IMR-90 (cell line): ENCODE measurements at regions not wholly inside any gene's neighbourhood (a gene's known extent, or its start where the extent isn't known, plus 50 kb on each side); places are given as distances from the start of the nearest gene placed in this dataset.

Source experiments
- ATAC-seq: fragments of 200-7000 bp; cut with Tn5 transposase; 2 replicates; pipeline ENCODE4 v1.9.1; 2020; ENCODE audit warnings: low read depth, mild to moderate bottlenecking, moderate library complexity
- BruUV-seq: library from RNA; stranded (reverse); fragments of 400-500 nt; replicated peaks from 2 replicates; lab custom pipeline; 2021; lab: Mats Ljungman, UMichigan
- CTCF ChIA-PET: fragments of 300-600 bp; formaldehyde crosslinking; extraction: SDS; loops from one replicate; lab custom pipeline; 2021; ENCODE audit warnings: antibody characterized with exemption; lab: Yijun Ruan, JAX
- POLR2A ChIA-PET: fragments of 300-600 bp; sonication (Branson Sonifier 250); formaldehyde crosslinking; loops from one replicate; lab custom pipeline; 2022; ENCODE audit warnings: antibody characterized with exemption; ENCODE audit not compliant: unreplicated experiment; lab: Charles Lee
- DNase-seq: peaks from one replicate; pipeline ENCODE4 v3.0.0; 2013
- H2AFZ ChIP-seq: replicated peaks from 2 replicates; pipeline ENCODE3; 2013; ENCODE audit warnings: low read length, mild to moderate bottlenecking; ENCODE audit not compliant: poor library complexity
- H2AK5ac ChIP-seq: 2 replicates; pipeline ENCODE4 v1.6.1; 2013; ENCODE audit warnings: low read depth, low read length, inconsistent platforms
- H2AK9ac ChIP-seq: replicated peaks from 2 replicates; pipeline ENCODE3; 2013; ENCODE audit warnings: mild to moderate bottlenecking, low read depth, low read length, moderate library complexity; ENCODE audit not compliant: poor library complexity
- H2BK120ac ChIP-seq: 2 replicates; pipeline ENCODE4 v1.6.1; 2013; ENCODE audit warnings: low read depth, low read length, inconsistent platforms
- H2BK15ac ChIP-seq: 3 replicates; pipeline ENCODE4 v1.6.1; 2013; ENCODE audit warnings: low read depth, low read length, inconsistent platforms
- H2BK20ac ChIP-seq: 2 replicates; pipeline ENCODE4 v1.6.1; 2013; ENCODE audit warnings: low read depth, mild to moderate bottlenecking, inconsistent platforms, low read length, moderate library complexity
- H2BK5ac ChIP-seq: 2 replicates; pipeline ENCODE4 v1.6.1; 2013; ENCODE audit warnings: mild to moderate bottlenecking, low read depth, low read length, inconsistent platforms; ENCODE audit not compliant: poor library complexity, severe bottlenecking
- H3K14ac ChIP-seq: replicated peaks from 2 replicates; pipeline ENCODE4 v1.6.1; 2013; ENCODE audit warnings: low read depth, low read length, inconsistent platforms
- H3K18ac ChIP-seq: 2 replicates; pipeline ENCODE4 v1.6.1; 2013; ENCODE audit warnings: low read depth, low read length, control low read depth
- H3K23ac ChIP-seq: 2 replicates; pipeline ENCODE4 v1.6.1; 2013; ENCODE audit warnings: low read depth, low read length, inconsistent platforms
- H3K27ac ChIP-seq: 2 replicates; pipeline ENCODE4 v1.5.1; 2013; ENCODE audit warnings: mild to moderate bottlenecking, control low read depth, low read length; ENCODE audit not compliant: insufficient read depth
- H3K27me3 ChIP-seq: 2 replicates; pipeline ENCODE4 v1.6.1; 2013; ENCODE audit warnings: low read length; ENCODE audit not compliant: control insufficient read depth, insufficient read depth
- H3K36me3 ChIP-seq: 2 replicates; pipeline ENCODE4 v1.6.1; 2013; ENCODE audit warnings: low read length, mixed read lengths; ENCODE audit not compliant: control insufficient read depth, insufficient read depth
- H3K4ac ChIP-seq: 2 replicates; pipeline ENCODE4 v1.6.1; 2013; ENCODE audit warnings: low read depth, low read length, inconsistent platforms
- H3K4me1 ChIP-seq: 2 replicates; pipeline ENCODE4 v1.6.1; 2013; ENCODE audit warnings: low read length, mixed read lengths; ENCODE audit not compliant: control insufficient read depth, insufficient read depth
- H3K4me2 ChIP-seq: 2 replicates; pipeline ENCODE4 v1.6.1; 2013; ENCODE audit warnings: low read depth, mild to moderate bottlenecking, control low read depth, low read length, moderate library complexity
- H3K4me3 ChIP-seq: 2 replicates; pipeline ENCODE4 v1.5.1; 2013; ENCODE audit warnings: low read depth, mild to moderate bottlenecking, control low read depth, low read length, moderate library complexity; ENCODE audit not compliant: insufficient read depth
- H3K56ac ChIP-seq: 2 replicates; pipeline ENCODE4 v1.6.1; 2013; ENCODE audit warnings: low read length, inconsistent platforms; ENCODE audit not compliant: insufficient read depth; ENCODE audit errors: extremely low read depth
- H3K79me1 ChIP-seq, 2 experiments: 2 replicates each; pipeline ENCODE4 v1.6.1; 2013; ENCODE audit warnings: low read length in 2 of 2, inconsistent platforms in 1 of 2, low read depth in 1 of 2
- H3K9ac ChIP-seq: 2 replicates; pipeline ENCODE4 v1.6.1; 2013; ENCODE audit warnings: low read depth, low read length, control low read depth
- H3K9me1 ChIP-seq: 2 replicates; pipeline ENCODE4 v1.6.1; 2013; ENCODE audit warnings: low read length, inconsistent platforms; ENCODE audit not compliant: insufficient read depth
- H3K9me3 ChIP-seq: 2 replicates; pipeline ENCODE4 v1.6.1; 2013; ENCODE audit warnings: low read length; ENCODE audit not compliant: control insufficient read depth, insufficient read depth
- H4K20me1 ChIP-seq: 2 replicates; pipeline ENCODE4 v1.6.1; 2013; ENCODE audit warnings: low read length, inconsistent platforms; ENCODE audit not compliant: insufficient read depth
- H4K5ac ChIP-seq: 2 replicates; pipeline ENCODE4 v1.6.1; 2013; ENCODE audit warnings: mild to moderate bottlenecking, low read depth, low read length, control low read depth
- H4K8ac ChIP-seq, 2 experiments: 2 replicates each; pipeline ENCODE4 v1.6.1; 2013; ENCODE audit warnings: low read depth in 2 of 2, low read length in 2 of 2, control low read depth in 1 of 2, inconsistent platforms in 1 of 2
- H4K91ac ChIP-seq: 2 replicates; pipeline ENCODE4 v1.6.1; 2013; ENCODE audit warnings: low read depth, low read length, inconsistent platforms; ENCODE audit not compliant: insufficient read depth
- CEBPB ChIP-seq: IDR thresholded peaks from 2 replicates; pipeline ENCODE4 v1.6.1; 2012; ENCODE audit warnings: low read depth, low read length, improper control_type of control experiment
- dilution Hi-C: fragments of 300-500 bp; cut with HindIII; formaldehyde crosslinking; loops from one replicate; pipeline ENCODE4 v1.14.3; 2018; ENCODE audit warnings: low sequenced_read_pairs; ENCODE audit not compliant: unreplicated experiment
- in situ Hi-C: fragments of 300-500 bp; cut with MboI; formaldehyde crosslinking; loops from 3 replicates; pipeline ENCODE4 v1.14.3; 2019; ENCODE audit warnings: low sequenced_read_pairs, inconsistent platforms, mixed read lengths
- intact Hi-C: fragments of 100-400 bp; cut with micrococcal nuclease; formaldehyde crosslinking; loops from 2 replicates; pipeline ENCODE4 v1.10.0; 2022

DNA sequence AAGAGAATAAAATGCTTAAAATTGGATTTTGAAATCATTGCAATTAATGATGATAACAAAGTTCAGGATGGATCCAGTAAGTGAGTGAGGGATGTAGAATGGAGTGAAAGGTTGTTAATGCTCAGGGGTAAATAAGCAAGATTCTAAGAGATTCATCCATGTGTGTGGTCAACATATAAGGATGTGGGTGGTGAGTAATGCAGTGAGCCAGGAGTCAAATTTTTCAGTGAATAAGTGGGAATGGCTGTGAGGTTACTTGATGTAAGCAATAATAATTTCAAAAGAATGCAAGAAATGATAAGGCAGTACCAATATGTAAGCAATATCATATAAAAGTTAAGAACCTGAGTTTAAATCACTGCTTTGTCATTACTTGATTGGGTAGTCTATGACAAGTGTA is 207.5 kb upstream of the ADGRB3 start:
- no peak for TF ChIP-seq CEBPB
- BruUV-seq, result no TSS peak
- no peak for ATAC-seq
- H2BK120ac ChIP-seq, result no peak overlapping the region
- no peak overlapping the region for H2BK20ac ChIP-seq
- dilution Hi-C loops (no loop called here), intact Hi-C loops (no loop called here), in situ Hi-C loops (no loop called here)
- H2BK5ac ChIP-seq, result no peak overlapping the region
- no peaks in the 10 kb centered on the region for H3K79me1 ChIP-seq
- H3K18ac ChIP-seq, result no peak overlapping the region
- no peak overlapping the region for H3K56ac ChIP-seq
- H3K36me3 ChIP-seq, result no peaks in the 10 kb centered on the region
- no peaks in the 10 kb centered on the region for H3K9me3 ChIP-seq
- no peak overlapping the region for H3K9ac ChIP-seq
- no peak overlapping the region for H4K8ac ChIP-seq
- no peaks in the 10 kb centered on the region for H4K20me1 ChIP-seq
- H3K4me2 ChIP-seq, result no peak overlapping the region
- no peak overlapping the region for H3K23ac ChIP-seq
- no peak overlapping the region for H3K27ac ChIP-seq
- H2AK9ac ChIP-seq, result no peak overlapping the region
- no peak overlapping the region for H4K5ac ChIP-seq
- H2BK15ac ChIP-seq, result no peak overlapping the region
- H2AK5ac ChIP-seq, result no peak overlapping the region
- H3K4me1 ChIP-seq, result no peaks in the 10 kb centered on the region
- no peak overlapping the region for H4K91ac ChIP-seq
- no peak overlapping the region for H3K14ac ChIP-seq
- no peaks in the 10 kb centered on the region for H3K27me3 ChIP-seq
- H3K4me3 ChIP-seq, result no peak overlapping the region
- ChIA-PET POLR2A (no interaction called here), CTCF (no interaction called here)
- no peaks in the 10 kb centered on the region for H3K9me1 ChIP-seq
- H2AFZ ChIP-seq, result no peak overlapping the region
- no peak overlapping the region for H3K4ac ChIP-seq
- peak; percentile 0 for DNase-seq
